ENCODE measurements at regions not wholly inside any gene's neighbourhood (a gene's known extent, or its start where the extent isn't known, plus 50 kb on each side); places are given as distances from the start of the nearest gene placed in this dataset.

- DNase-seq (ENCODE audit: low read depth), result no peak
Measured at GRCh38 chr4:63049278-63049677, 1360.0 kb downstream of the TECRL start.

DNA sequence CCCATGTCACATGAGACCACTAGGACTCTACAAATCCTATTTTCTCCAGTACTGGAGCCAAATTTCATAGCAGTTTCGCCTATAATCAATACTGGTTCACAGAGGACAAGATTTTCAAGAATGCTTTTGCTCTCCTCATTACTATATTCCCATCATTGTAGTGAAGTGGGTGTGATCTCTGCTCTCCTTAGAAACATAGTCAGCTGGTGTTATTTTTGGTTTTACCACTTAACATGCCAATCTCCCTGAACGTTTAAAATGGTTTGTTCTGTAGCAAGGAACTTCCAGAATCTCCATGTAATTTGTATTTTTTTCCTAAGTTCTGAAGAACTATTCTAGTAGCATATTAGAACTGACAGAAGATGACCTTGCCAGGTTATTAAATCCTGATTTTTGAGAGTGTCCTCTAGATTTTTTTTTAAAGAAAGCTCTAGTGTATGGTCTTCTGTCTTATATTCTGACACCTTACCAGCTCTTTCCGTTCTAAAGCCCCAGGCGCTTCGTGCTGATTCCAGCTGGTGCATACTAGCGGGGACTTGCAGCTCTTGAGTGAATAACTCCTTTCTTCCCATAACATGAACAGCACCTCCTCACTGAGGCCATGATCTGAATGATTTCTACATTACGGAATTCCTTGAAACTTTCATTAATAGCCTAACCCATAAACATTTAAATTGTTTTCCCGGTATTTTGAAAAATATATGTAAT lies 1372.9 kb downstream of the TECRL start:
- DNase-seq (ENCODE audit: low read depth), result no peak

DNA sequence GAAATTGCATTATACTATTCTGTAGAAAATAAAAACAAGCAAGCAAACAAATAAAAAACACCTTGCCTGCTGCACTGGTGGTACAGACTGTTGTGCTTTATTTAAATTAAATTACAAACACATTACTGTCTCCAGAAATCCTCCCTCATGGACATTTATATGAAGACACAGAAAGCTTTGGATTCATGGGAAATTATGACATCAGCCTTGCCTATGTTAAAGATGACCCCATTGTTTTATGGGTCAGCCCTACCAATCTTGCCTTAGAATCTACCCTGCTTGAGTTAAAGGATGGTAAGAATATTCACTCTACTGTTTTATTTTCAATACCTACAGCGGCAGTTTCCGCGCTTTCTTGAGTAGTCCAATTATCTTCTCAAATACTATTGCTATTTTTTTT lies 1379.9 kb downstream of the TECRL start:
- no peak for DNase-seq (ENCODE audit: low read depth)

- DNase-seq (ENCODE audit: low read depth), result no peak
Measured at GRCh38 chr4:63020661-63021060, 1388.6 kb downstream of the TECRL start.

DNA sequence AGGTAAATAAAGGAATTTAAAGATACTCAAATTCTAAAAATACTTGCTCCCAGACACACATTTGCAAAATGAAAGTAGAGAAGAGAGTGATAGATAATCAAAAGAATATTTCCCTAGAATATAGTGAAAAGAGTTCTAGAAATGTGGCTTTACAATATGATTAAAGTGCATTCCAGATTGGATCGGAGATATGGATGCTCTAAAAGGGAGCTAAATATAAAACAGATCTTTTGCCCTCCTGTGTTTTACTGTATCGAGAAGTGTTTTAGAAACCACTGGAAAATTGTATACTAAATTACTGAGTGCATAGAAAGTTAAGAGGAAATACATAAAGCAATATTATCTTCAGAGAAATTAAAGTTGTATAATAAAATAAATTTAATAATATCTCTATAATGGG lies 1392.0 kb downstream of the TECRL start:
- no peak for DNase-seq (ENCODE audit: low read depth)

DNA sequence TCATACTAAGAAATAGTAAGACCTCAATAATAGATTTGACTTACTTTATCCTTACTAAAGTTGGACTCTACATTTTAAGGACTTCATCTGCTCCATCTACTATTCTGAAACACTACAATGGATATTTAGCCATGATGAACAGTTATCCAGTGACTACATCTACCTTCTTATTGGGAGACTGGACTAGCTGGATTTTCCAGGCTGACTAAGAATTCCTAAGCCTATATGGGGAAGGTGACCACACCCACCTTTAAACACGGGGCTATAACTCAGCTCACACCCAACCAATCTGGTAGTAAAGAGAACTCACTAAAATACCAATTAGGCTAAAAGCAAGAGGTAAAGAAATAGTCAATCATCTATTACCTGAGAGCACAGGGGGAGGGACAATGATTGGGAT lies 1438.4 kb downstream of the TECRL start:
- no peak for DNase-seq (ENCODE audit: low read depth)

GRCh38 chr4:62960415-62960814 lies 1448.8 kb downstream of the TECRL start:
- DNase-seq (ENCODE audit: low read depth), result no peak

DNA sequence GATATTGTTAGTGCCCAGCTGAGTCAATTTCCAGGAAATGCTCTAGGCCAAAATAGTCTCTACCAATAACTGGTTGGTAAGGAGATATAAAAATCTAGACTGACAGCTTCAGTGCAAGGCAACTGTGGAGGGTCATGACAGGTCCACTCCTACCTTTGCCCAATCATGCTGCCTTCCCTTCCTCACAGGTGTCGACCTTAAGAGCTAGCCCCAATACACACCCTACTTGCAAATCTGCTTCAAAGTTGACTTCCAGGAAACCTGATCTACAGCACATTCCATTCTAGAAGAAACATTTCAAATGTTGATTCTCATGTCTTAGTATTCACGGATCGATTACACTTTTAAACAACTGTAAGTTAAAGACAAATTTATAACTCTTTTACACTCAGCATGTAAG lies 1455.5 kb downstream of the TECRL start:
- no peak for DNase-seq (ENCODE audit: low read depth)

DNA sequence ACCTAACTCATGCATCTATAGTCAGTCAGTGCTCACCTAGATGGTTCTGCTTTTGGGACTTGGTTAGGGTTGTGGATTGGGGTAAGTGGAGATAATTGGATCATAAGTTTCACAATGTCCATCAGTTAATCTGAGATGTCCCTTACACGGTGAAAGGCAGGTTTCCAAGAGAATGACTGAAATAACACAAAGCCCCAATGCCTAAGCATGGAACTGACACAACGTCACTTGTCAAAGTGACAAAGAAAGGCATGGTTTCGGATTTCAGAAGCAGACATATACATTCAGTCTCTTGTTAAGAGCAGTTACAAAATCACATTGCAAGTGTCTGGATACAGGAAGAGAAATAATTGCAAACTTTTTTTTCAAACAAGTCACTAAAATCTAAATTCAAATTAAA lies 1456.9 kb downstream of the TECRL start:
- no peak for DNase-seq (ENCODE audit: low read depth)

- no peak for DNase-seq (ENCODE audit: low read depth)
Measured at GRCh38 chr4:62948108-62948507, 1461.1 kb downstream of the TECRL start.

GRCh38 chr4:62940229-62940628 lies 1469.0 kb downstream of the TECRL start:
- DNase-seq (ENCODE audit: low read depth), result no peak

DNA sequence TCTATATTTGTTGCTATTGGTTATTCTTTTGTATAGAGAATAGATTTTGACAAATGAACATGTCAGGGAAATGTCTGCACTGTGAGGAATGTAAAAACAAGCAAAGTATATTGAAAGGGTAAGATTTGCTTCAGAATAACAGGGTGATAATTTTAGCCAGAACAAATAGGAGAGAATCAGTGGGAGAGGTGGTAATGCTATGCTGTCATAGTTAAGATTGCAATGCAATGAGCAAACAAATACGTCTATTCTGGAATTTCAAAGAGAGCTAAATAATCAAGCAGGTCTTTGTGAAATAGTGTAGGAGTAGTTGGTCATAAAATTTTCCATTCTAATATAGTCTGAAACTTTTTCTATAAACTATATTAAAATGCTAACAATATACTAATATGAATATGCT lies 1478.4 kb downstream of the TECRL start:
- no peak for DNase-seq (ENCODE audit: low read depth)

DNA sequence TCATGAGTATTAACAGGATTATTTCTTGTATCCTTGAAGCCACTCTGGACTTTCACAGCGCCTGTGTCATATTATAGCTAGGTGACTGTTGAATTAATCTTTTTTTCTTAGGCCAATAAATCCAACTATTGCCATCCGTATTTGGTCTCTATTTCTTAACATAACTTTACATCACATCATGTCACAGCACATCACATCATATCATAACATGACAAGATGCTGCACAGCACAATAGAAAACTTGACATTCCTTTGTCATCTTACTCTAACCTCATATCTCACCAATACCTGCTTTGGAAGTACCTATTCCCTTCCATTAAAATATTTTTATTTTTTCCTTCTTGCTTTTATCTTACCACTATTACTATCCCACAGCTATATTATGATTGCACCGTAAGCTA lies 1480.8 kb downstream of the TECRL start:
- no peak for DNase-seq (ENCODE audit: low read depth)

DNA sequence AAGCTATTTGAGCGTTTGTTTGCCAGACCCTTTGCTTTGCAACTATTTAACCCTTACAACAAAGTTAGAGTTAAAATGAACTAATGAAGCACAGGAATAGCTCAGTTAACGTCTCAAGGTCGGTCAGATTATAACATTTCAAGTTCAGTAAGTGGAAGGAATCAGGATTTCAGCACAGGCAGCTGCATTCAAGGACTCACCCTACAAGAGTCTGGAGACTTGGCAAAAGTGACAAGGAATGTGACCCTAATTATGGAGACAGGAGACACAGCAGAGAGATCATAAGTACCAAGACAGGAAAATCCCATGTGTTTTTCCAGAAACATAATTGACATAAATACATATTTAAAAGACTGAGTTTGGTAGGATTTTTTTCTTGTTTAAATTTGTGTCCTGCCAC lies 1481.7 kb downstream of the TECRL start:
- no peak for DNase-seq (ENCODE audit: low read depth)

- no peak for DNase-seq (ENCODE audit: low read depth)
Measured at GRCh38 chr4:62923783-62924182, 1485.5 kb downstream of the TECRL start.

DNA sequence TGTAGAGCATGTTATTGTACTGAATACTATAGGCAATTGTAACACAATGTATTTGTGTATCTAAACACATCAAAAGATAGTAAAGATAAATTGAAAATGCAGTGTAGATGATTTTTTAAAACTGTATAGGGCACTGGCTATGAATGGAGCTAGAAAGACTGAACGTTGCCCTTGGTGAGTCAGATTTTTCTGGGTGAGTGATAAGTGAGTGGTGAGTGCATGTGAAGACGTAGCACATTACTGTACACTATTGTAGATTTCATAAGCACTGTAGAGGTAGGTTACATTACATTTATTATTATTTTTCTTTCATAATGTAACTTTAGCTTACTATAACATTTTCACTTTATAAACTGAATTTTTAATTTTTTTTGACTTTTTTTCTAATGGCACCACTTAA lies 1491.6 kb downstream of the TECRL start:
- DNase-seq (ENCODE audit: low read depth), result no peak

DNA sequence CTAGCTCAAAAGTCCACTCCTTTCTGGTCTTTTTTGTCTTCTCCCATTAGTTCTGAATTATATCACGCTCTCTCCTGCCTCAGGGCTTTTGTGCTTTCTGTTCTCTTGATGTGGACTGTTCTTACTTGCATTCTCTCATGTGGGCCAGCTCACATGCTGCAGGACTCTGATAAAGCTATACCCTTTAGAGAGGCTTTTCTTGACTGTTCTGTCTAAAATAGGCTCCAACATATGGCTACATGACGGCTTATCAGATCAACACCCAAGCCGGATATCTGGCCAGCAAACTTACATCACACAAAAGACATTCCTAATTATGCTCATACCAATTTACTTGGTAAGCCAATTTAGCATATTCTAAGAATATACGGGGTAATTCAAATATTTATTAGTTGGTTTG lies 1494.5 kb downstream of the TECRL start:
- no peak for DNase-seq (ENCODE audit: low read depth)

- DNase-seq (ENCODE audit: low read depth), result no peak
Measured at GRCh38 chr4:62913065-62913464, 1496.2 kb downstream of the TECRL start.

- no peak for DNase-seq (ENCODE audit: low read depth)
Measured at GRCh38 chr4:62912531-62912930, 1496.7 kb downstream of the TECRL start.

DNA sequence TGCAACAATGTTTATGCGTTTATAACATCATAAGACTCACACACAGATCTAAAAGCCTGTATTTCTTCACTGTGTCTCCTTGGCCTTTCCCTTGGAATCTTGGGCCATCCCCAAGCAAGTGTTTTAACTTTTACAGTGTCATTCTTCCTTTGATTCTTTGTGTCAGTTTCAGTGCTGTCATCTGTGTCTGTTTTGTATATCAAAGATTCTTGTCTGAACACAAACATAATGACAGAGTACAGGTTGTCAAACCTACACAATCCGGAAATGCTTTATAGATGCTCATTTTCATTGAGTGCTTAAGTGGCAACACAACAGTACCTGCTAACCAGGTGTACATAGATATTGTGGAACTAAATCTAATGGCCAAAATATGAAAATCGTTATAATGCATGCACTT lies 1500.0 kb downstream of the TECRL start:
- no peak for DNase-seq (ENCODE audit: low read depth)

- no peak for DNase-seq (ENCODE audit: low read depth)
Measured at GRCh38 chr4:62901101-62901500, 1508.1 kb downstream of the TECRL start.

- DNase-seq (ENCODE audit: low read depth), result no peak
Measured at GRCh38 chr4:62899646-62900364, 1509.4 kb downstream of the TECRL start.

DNA sequence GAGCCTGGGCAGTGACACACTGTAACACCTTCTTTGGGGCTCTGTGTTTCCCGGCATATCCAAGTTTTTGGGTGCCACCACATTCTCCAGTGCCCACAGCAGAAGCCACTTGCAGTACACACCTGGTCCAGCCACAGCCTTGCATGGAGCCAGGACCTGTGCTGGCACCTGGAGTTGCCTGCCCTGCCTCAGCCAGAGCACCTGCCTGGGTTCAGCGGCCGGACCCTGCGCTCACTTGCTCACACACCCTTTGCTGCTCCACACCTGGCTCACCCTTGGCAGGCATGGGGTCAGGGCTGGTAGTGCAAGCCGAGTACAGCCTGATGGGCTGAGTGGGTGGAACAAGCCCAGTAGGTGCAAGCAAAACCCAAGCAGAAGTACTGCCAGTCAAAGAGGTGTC lies 1511.1 kb downstream of the TECRL start:
- no peak for DNase-seq (ENCODE audit: low read depth)

GRCh38 chr4:62896721-62897120 lies 1512.5 kb downstream of the TECRL start:
- DNase-seq (ENCODE audit: low read depth), result no peak
